Heart left ventricle (tissue), 16 donors: ENCODE measurements at regions not wholly inside any gene's neighbourhood (a gene's known extent, or its start where the extent isn't known, plus 50 kb on each side); places are given as distances from the start of the nearest gene placed in this dataset.
"Not testable (repeated sequence)": the region's sequence is repeated elsewhere in the genome, so short reads cannot be mapped to it uniquely, and the experiment has no call there.

Experiments used
- ATAC-seq, 4 donors: fragments of 200-7000 bp; cut with Tn5 transposase; one replicate each; pipeline ENCODE4 v1.9.1; 2020 to 2022; ENCODE audit warnings: moderate library complexity in 4 of 4, mild to moderate bottlenecking in 3 of 4, moderate number of reproducible peaks in 1 of 4
- DNase-seq, 5 donors: peaks; one replicate each; pipeline ENCODE4 v3.0.0-alpha.2; 2020
- H3K27ac ChIP-seq, 12 donors: fragments of 200-600 bp; sonication (generic) in 4 of 12; one replicate each; pipeline versions ENCODE4 v1.5.0 to v1.8.0; 2016 to 2022; ENCODE audit warnings: mild to moderate bottlenecking in 2 of 12
- H3K27me3 ChIP-seq, 9 donors: fragments of 200-600 bp; sonication (generic) in 2 of 9; one replicate each; pipeline versions ENCODE4 v1.5.1 to v1.8.0; 2016 to 2022; ENCODE audit warnings: mild to moderate bottlenecking in 3 of 9
- H3K36me3 ChIP-seq, 9 donors: fragments of 200-600 bp; sonication (generic) in 2 of 9; one replicate each; pipeline versions ENCODE4 v1.5.0 to v1.8.0; 2018 to 2022; ENCODE audit warnings: mild to moderate bottlenecking in 2 of 9
- H3K4me1 ChIP-seq, 12 donors: fragments of 200-600 bp; sonication (generic) in 4 of 12; one replicate each; pipeline versions ENCODE4 v1.5.0 to v1.8.0; 2016 to 2022; ENCODE audit warnings: mild to moderate bottlenecking in 3 of 12
- H3K4me3 ChIP-seq, 12 donors: fragments of 200-600 bp; sonication (generic) in 4 of 12; one replicate each; pipeline versions ENCODE4 v1.5.0 to v1.8.0; 2017 to 2022; ENCODE audit warnings: mild to moderate bottlenecking in 9 of 12, moderate library complexity in 4 of 12
- H3K9me3 ChIP-seq, 12 donors: fragments of 200-600 bp; sonication (generic) in 4 of 12; one replicate each; pipeline versions ENCODE4 v1.5.0 to v1.8.0; 2016 to 2022; ENCODE audit warnings: mild to moderate bottlenecking in 1 of 12
- POLR2A ChIP-seq, 2 donors: fragments of 450-650 bp; IDR thresholded peaks; one replicate each; pipeline ENCODE4 v1.6.1; 2017; ENCODE audit warnings: antibody characterized with exemption in 2 of 2, mild to moderate bottlenecking in 2 of 2, moderate library complexity in 2 of 2
- WGBS, 4 donors: extraction: QIAGEN DNeasy Blood & Tissue Kit in 2 of 4; methylation state at CpG; one replicate each; pipeline versions ENCODE4 v1.1.5 to v1.1.7; 2013 to 2018; 5-methylcytosine and 5-hydroxymethylcytosine counted together
- intact Hi-C, 10 donors: fragments of 100-400 bp; cut with DNase I; formaldehyde crosslinking; loops; one replicate each; pipeline versions ENCODE4 v1.11.1 to v1.14.2; 2022
- TF ChIP-seq, protein P1 (sequence below), 12 donors: fragments of 200-600 bp; sonication (generic) in 4 of 12; IDR thresholded peaks; one replicate each; pipeline versions ENCODE4 v1.5.0 to v1.8.0; 2018 to 2022; ENCODE audit warnings: antibody characterized with exemption in 12 of 12, mild to moderate bottlenecking in 5 of 12
- donor health status: ischemic (EF 13 %, LVEDD 7.1; RV severe dilation, severe dysfunction).
- donor health status: healthy with polysubstance abuse.
- donor health status: DM: no; HTN: yes; CAD: no.
- donor health status: DM: no; HTN: no; CAD: no.
- donor health status: ischemic (EF 25% LVEDD 6.9; RV normal size, moderate dysfunction).
- donor health status: ischemic (EF 25% LVEDD 5.7; RV mildly dilated, moderate dysfunction).
- donor health status: healthy.
- donor health status: DM: yes; HTN: yes; CAD: no.
- donor health status: ischemic (EF 35%, LVEDD 5.7; RV mildly dilated, moderate dysfunction).
- donor health status: nonischemic (EF 11% LVEDD 7.7; RV severe dilation, severe dysfunction).
- donor health status: DM: yes; HTN: yes; CAD: no.
- donor health status: PGD.
- donor health status: ischemic (EF 29% LVEDD 5.4; RV normal size, mild dysfunction).
- donor health status: nonischemic (EF 23%, LVEDD 6.1; RV moderate dilation, normal function).

DNA sequence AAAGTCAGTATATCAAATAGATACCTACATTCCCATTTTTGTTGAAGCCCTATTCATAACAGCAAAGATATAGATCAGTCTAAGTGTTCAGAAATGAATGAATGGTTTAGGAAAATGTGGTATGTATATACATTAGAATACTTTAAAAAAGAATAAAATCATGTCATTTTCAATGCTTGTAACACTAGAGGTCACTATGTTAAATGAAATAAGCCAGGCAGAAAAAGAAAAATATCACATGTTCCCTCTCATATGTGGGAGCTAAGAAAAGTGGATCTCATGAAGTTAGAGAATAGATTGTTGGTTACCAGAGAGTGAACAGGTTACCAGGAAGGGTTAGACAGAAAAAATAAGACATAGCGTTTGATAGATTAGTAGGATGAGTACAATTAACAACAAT, 1111.0 kb upstream of the SLC39A10 start:
- no peaks in the 10 kb centered on the region for H3K27me3 ChIP-seq
- intact Hi-C loops: no loop called here
- ATAC-seq: no peak
- 40 to 62% (median 54%) methylated on average over 1 of the region's 1 CpG for WGBS, 4 donors
- H3K9me3 ChIP-seq: peaks cover 0 to 14% (median 2%) of the 10 kb centered on the region in 12 donors
- TF ChIP-seq POLR2A (IDR thresholded peaks at IDR 0.05): no peak
- TF ChIP-seq, protein P1, sequence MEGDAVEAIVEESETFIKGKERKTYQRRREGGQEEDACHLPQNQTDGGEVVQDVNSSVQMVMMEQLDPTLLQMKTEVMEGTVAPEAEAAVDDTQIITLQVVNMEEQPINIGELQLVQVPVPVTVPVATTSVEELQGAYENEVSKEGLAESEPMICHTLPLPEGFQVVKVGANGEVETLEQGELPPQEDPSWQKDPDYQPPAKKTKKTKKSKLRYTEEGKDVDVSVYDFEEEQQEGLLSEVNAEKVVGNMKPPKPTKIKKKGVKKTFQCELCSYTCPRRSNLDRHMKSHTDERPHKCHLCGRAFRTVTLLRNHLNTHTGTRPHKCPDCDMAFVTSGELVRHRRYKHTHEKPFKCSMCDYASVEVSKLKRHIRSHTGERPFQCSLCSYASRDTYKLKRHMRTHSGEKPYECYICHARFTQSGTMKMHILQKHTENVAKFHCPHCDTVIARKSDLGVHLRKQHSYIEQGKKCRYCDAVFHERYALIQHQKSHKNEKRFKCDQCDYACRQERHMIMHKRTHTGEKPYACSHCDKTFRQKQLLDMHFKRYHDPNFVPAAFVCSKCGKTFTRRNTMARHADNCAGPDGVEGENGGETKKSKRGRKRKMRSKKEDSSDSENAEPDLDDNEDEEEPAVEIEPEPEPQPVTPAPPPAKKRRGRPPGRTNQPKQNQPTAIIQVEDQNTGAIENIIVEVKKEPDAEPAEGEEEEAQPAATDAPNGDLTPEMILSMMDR (IDR thresholded peaks at IDR 0.05): no peak
- H3K27ac ChIP-seq: no peak overlapping the region
- no peaks in the 10 kb centered on the region for H3K36me3 ChIP-seq
- no peak overlapping the region for H3K4me3 ChIP-seq
- DNase-seq: no peak
- no peaks in the 10 kb centered on the region for H3K4me1 ChIP-seq

DNA sequence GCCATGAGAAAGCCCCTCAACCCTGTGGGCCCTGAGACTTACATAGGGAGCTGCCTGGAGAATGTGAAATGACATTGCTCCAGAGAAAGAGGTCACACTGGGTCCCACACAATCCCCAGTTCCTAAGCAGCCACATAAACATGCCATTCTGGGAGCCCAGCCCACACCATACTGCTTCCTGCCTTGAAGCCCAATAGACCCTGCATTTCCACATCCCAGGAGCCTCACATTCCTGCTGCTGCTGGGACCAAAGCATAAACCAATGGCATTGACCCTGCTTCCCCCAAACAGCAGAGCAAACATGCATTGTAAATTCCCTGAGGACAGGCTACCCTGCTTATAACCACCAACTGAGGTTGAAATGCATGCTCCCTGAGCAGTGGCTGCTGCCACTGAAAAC, 1117.6 kb upstream of the SLC39A10 start:
- ATAC-seq: no peak
- Histone ChIP-seq H3K27ac (no peak overlapping the region), H3K4me1 (no peaks in the 10 kb centered on the region), H3K4me3 (no peak overlapping the region), H3K27me3 (no peaks in the 10 kb centered on the region), H3K36me3 (no peaks in the 10 kb centered on the region), H3K9me3 (peaks cover 0 to 16% (median 2%) of the 10 kb centered on the region in 12 donors)
- TF ChIP-seq, protein P1 (IDR thresholded peaks at IDR 0.05): no peak
- no peak for TF ChIP-seq POLR2A (IDR thresholded peaks at IDR 0.05)
- no peak for DNase-seq
- intact Hi-C loops: no loop called here

DNA sequence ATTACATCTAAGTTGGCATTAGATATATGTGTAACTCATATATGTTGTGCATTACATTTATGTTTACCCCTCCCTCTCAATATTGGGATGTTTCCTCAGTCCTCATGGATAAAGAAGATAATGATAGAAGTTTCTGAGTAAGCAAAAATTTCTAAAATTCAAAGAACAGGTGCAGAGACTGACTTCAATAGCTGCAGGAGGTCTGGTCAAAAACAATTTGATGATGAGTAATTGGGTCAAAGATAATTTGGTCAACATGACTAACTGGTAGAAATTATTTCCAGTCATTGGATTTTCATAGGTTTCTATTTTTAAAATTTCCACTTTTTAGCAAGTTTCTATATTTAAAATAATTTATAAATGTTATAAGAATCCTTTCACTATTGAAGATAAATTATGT, 1130.9 kb upstream of the SLC39A10 start:
- H3K9me3 ChIP-seq: no peaks in the 10 kb centered on the region
- ATAC-seq: no peak
- no peak overlapping the region for H3K27ac ChIP-seq
- no peak overlapping the region for H3K4me3 ChIP-seq
- H3K36me3 ChIP-seq: no peaks in the 10 kb centered on the region
- intact Hi-C loops: no loop called here
- TF ChIP-seq POLR2A (IDR thresholded peaks at IDR 0.05): no peak
- TF ChIP-seq, protein P1 (IDR thresholded peaks at IDR 0.05): no peak
- no peak for DNase-seq
- no peaks in the 10 kb centered on the region for H3K4me1 ChIP-seq
- H3K27me3 ChIP-seq: no peaks in the 10 kb centered on the region

DNA sequence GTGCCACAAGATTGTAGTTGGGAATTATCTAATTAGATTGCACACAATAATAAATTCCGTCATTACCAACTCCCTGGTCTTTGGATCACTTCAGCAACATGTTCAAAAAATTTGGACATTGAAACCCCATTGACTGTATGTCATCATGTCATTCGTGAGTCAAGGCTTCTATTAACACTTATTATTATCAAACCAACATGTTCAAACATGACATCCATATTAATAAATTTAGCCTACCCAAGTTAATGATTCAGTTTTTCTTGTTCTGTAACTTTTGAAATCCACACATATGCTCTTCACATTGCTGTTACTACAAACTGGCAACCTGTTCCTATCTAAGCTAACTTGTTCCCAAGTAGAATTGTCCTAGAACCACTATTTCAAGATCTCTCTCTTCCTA, 1142.7 kb upstream of the SLC39A10 start:
- TF ChIP-seq POLR2A (IDR thresholded peaks at IDR 0.05): no peak
- TF ChIP-seq, protein P1 (IDR thresholded peaks at IDR 0.05): no peak
- Histone ChIP-seq H3K27ac (no peak overlapping the region), H3K4me3 (no peak overlapping the region), H3K27me3 (no peaks in the 10 kb centered on the region), H3K36me3 (no peaks in the 10 kb centered on the region), H3K9me3 (peaks cover 0 to 14% (median 0%) of the 10 kb centered on the region in 12 donors), H3K4me1 (no peaks in the 10 kb centered on the region)
- intact Hi-C loops: no loop called here
- DNase-seq (no peak), ATAC-seq (no peak)
- WGBS, 4 donors: 54 to 73% (median 64%) methylated on average over 2 of the region's 2 CpGs

DNA sequence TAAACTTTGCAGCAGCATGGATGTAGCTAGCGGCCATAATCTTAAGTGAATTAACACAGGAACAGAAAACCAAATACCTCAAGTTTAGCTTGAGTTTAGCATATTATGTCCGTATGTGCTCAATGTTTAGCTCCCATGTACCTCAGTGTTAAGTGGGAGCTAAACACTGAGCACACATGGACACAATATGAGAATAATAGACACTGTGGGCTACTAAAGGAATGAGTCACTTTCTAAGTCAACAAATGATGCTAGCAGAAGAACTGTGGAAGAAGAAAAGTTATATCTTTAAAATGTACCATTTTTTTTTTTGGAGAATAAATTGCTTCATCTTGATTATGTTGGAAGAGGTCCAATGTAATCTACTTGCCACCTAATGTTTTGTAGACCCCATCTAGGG, 1146.0 kb upstream of the SLC39A10 start:
- ATAC-seq, H3K27me3 ChIP-seq, DNase-seq, H3K36me3 ChIP-seq, H3K4me3 ChIP-seq, H3K4me1 ChIP-seq, H3K27ac ChIP-seq, intact Hi-C loops, H3K9me3 ChIP-seq: not testable (repeated sequence)
- 76 to 90% (median 87%) methylated on average over 2 of the region's 2 CpGs for WGBS, 4 donors

DNA sequence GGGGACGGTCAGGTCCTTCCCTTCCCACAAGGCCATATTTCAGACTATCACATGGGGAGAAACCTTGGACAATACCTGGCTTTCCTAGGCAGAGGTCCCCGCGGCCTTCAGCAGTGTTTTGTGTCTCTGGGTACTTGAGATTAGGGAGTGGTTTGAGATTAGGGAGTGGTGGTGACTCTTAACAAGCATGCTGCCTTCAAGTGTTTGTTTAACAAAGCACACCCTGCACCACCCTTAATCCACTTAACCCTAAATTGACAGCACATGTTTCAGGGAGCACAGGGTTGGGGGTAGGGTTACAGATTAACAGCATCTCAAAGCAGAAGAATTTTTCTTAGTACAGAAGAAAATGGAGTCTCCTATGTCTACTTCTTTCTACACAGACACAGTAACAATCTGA, 1152.2 kb upstream of the SLC39A10 start:
- not testable (repeated sequence) for DNase-seq
- WGBS, 4 donors: 12 to 35% (median 24%) methylated on average over 2 to 3 of the region's 3 CpGs

More for the DNA sequence above, 1152.2 kb upstream of the SLC39A10 start:
- H3K9me3 ChIP-seq, H3K4me1 ChIP-seq, ATAC-seq, intact Hi-C loops, H3K27me3 ChIP-seq, H3K4me3 ChIP-seq, H3K36me3 ChIP-seq, H3K27ac ChIP-seq: not testable (repeated sequence)
